Caco-2 (cell line): ENCODE measurements at regions not wholly inside any gene's neighbourhood (a gene's known extent, or its start where the extent isn't known, plus 50 kb on each side); places are given as distances from the start of the nearest gene placed in this dataset.

Experiments
- BruUV-seq: library from RNA; stranded (reverse); fragments of 400-500 nt; replicated peaks from 2 replicates; lab custom pipeline; 2021; lab: Mats Ljungman, UMichigan
- CTCF ChIA-PET: fragments of 300-600 bp; sonication (Branson Sonifier 250); formaldehyde crosslinking; loops from one replicate; lab custom pipeline; 2022; ENCODE audit warnings: antibody characterized with exemption; lab: Charles Lee
- POLR2A ChIA-PET: fragments of 300-600 bp; sonication (Branson Sonifier 250); formaldehyde crosslinking; loops from one replicate; lab custom pipeline; 2022; ENCODE audit warnings: antibody characterized with exemption; lab: Charles Lee
- DNase-seq, 2 experiments: peaks; one replicate each; pipeline versions ENCODE4 v3.0.0 to v3.0.0-alpha.2; 2020 to 2022
- H3K27me3 ChIP-seq: replicated peaks from 2 replicates; pipeline ENCODE4 v1.6.0; 2011; ENCODE audit warnings: low read length; ENCODE audit not compliant: control insufficient read depth, insufficient read depth
- H3K36me3 ChIP-seq: 2 replicates; pipeline ENCODE4 v1.5.1; 2011; ENCODE audit warnings: low read length; ENCODE audit not compliant: control insufficient read depth, insufficient read depth
- H3K4me1 ChIP-seq: fragments of 250-450 bp; sonication (Bioruptor Pico); 2 replicates; pipeline ENCODE4 v1.5.1; 2020; ENCODE audit warnings: mild to moderate bottlenecking
- H3K4me3 ChIP-seq: 2 replicates; pipeline ENCODE4 v1.5.1; 2011; ENCODE audit warnings: low read depth, mild to moderate bottlenecking, control low read depth, low read length
- H3K9me3 ChIP-seq: fragments of 250-450 bp; sonication (Bioruptor Pico); 2 replicates; pipeline ENCODE4 v1.5.1; 2020; ENCODE audit warnings: mild to moderate bottlenecking, moderate library complexity
- H3K27ac Mint-ChIP-seq: one replicate; pipeline ENCODE4 v1.8.0; 2022; ENCODE audit warnings: mixed read lengths; ENCODE audit not compliant: unreplicated experiment
- H3K27me3 Mint-ChIP-seq: one replicate; pipeline ENCODE4 v1.8.0; 2022; ENCODE audit warnings: mixed read lengths; ENCODE audit not compliant: insufficient read depth, unreplicated experiment
- H3K36me3 Mint-ChIP-seq: one replicate; pipeline ENCODE4 v1.8.0; 2022; ENCODE audit warnings: mild to moderate bottlenecking, mixed read lengths; ENCODE audit not compliant: insufficient read depth, unreplicated experiment
- H3K4me1 Mint-ChIP-seq: one replicate; pipeline ENCODE4 v1.8.0; 2022; ENCODE audit warnings: low read depth, mixed read lengths; ENCODE audit not compliant: unreplicated experiment
- H3K4me3 Mint-ChIP-seq: one replicate; pipeline ENCODE4 v1.8.0; 2022; ENCODE audit warnings: mild to moderate bottlenecking, moderate library complexity, mixed read lengths; ENCODE audit not compliant: unreplicated experiment
- H3K9me3 Mint-ChIP-seq: one replicate; pipeline ENCODE4 v1.8.0; 2022; ENCODE audit warnings: mixed read lengths; ENCODE audit not compliant: unreplicated experiment
- intact Hi-C: fragments of 100-400 bp; cut with micrococcal nuclease; formaldehyde crosslinking; loops from one replicate; pipeline ENCODE4 v1.10.0; 2022; ENCODE audit not compliant: unreplicated experiment
- TF ChIP-seq, protein P1 (sequence below), 2 experiments: fragments of 200-600 bp in 1 of 2; IDR thresholded peaks; 1 replicate in 1 of 2; 2 replicates in 1 of 2; pipeline versions ENCODE4 v1.5.1 to v1.8.0; 2011 to 2022; ENCODE audit warnings: antibody characterized with exemption in 1 of 2, control low read depth in 1 of 2, inconsistent platforms in 1 of 2, low read depth in 1 of 2, low read length in 1 of 2, mild to moderate bottlenecking in 1 of 2, moderate library complexity in 1 of 2; ENCODE audit not compliant: insufficient read depth in 1 of 2, severe bottlenecking in 1 of 2, unreplicated experiment in 1 of 2

DNA sequence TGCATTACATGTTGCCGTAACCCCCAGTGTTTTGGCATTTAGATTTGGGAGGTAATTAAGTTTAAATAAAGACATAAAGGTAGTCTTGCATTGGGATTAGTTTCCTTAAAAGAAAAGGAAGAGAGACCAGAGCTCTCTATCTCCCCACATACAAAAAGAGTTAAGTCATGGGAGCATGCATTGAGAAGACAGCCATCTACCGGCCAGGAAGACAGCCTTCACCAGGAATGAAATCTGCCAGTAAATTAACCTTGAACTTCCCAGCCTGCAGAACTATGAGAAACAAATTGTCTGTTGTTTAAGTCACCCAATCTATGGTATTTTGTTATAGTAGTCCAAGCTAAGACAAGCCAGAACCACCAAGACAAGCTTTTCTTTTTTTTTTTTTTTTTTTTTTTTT, 567.0 kb upstream of the CDH18 start:
- TF ChIP-seq, protein P1, sequence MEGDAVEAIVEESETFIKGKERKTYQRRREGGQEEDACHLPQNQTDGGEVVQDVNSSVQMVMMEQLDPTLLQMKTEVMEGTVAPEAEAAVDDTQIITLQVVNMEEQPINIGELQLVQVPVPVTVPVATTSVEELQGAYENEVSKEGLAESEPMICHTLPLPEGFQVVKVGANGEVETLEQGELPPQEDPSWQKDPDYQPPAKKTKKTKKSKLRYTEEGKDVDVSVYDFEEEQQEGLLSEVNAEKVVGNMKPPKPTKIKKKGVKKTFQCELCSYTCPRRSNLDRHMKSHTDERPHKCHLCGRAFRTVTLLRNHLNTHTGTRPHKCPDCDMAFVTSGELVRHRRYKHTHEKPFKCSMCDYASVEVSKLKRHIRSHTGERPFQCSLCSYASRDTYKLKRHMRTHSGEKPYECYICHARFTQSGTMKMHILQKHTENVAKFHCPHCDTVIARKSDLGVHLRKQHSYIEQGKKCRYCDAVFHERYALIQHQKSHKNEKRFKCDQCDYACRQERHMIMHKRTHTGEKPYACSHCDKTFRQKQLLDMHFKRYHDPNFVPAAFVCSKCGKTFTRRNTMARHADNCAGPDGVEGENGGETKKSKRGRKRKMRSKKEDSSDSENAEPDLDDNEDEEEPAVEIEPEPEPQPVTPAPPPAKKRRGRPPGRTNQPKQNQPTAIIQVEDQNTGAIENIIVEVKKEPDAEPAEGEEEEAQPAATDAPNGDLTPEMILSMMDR (IDR thresholded peaks at IDR 0.05; ENCODE audit: insufficient read depth in 1 of 2, low read depth in 1 of 2, low read length in 1 of 2, severe bottlenecking in 1 of 2, unreplicated experiment in 1 of 2), result peak in 1 of 2 experiments; percentile 36
- DNase-seq, result peak in 1 of 2 experiments; percentile 2

DNA sequence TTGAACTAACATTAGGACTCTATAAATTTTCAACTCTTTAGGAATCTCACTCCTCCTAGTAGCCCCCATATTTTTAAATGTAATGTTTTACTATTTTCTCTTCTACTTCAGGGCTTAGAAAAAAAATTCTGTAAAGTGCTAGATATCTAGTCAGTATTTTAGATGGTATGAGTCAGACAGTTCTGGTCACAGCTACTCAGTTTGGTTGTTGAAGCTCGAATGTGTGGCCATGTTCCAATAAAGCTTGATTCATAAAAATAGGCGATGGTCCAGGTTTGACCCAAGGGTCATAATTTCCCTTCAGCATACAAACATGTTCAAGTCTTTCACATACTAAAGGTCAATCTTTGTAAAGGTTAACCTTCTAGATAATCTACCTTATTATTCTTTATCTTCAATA, 566.0 kb upstream of the CDH18 start:
- Histone ChIP-seq H3K4me1 (no peaks in the 10 kb centered on the region), H3K36me3 (no peaks in the 10 kb centered on the region), H3K9me3 (no peaks in the 10 kb centered on the region), H3K27me3 (no peaks in the 10 kb centered on the region), H3K4me3 (no peak overlapping the region)
- POLR2A ChIA-PET, result no interaction called here
- peaks cover 3% of the 10 kb centered on the region for H3K27me3 Mint-ChIP-seq
- H3K27ac Mint-ChIP-seq, result no peak overlapping the region
- no peak overlapping the region for H3K4me3 Mint-ChIP-seq
- H3K4me1 Mint-ChIP-seq, result no peaks in the 10 kb centered on the region
- no peaks in the 10 kb centered on the region for H3K9me3 Mint-ChIP-seq
- DNase-seq, result no peak
- CTCF ChIA-PET, result no interaction called here
- no TSS peak for BruUV-seq
- H3K36me3 Mint-ChIP-seq, result no peaks in the 10 kb centered on the region
- TF ChIP-seq, protein P1 (IDR thresholded peaks at IDR 0.05; ENCODE audit: insufficient read depth in 1 of 2, low read depth in 1 of 2, low read length in 1 of 2, severe bottlenecking in 1 of 2, unreplicated experiment in 1 of 2), result no peak
- intact Hi-C loops, result no loop called here

More for the DNA sequence above, 567.0 kb upstream of the CDH18 start:
- Histone ChIP-seq H3K4me3 (no peak overlapping the region), H3K27me3 (no peaks in the 10 kb centered on the region), H3K9me3 (no peaks in the 10 kb centered on the region), H3K4me1 (no peaks in the 10 kb centered on the region), H3K36me3 (no peaks in the 10 kb centered on the region)
- BruUV-seq, result no TSS peak
- ChIA-PET POLR2A (no interaction called here), CTCF (no interaction called here)
- Mint-ChIP-seq H3K27ac (no peak overlapping the region), H3K27me3 (peaks cover 3% of the 10 kb centered on the region), H3K4me1 (no peaks in the 10 kb centered on the region), H3K9me3 (no peaks in the 10 kb centered on the region), H3K4me3 (no peak overlapping the region), H3K36me3 (no peaks in the 10 kb centered on the region)
- intact Hi-C loops, result no loop called here

DNA sequence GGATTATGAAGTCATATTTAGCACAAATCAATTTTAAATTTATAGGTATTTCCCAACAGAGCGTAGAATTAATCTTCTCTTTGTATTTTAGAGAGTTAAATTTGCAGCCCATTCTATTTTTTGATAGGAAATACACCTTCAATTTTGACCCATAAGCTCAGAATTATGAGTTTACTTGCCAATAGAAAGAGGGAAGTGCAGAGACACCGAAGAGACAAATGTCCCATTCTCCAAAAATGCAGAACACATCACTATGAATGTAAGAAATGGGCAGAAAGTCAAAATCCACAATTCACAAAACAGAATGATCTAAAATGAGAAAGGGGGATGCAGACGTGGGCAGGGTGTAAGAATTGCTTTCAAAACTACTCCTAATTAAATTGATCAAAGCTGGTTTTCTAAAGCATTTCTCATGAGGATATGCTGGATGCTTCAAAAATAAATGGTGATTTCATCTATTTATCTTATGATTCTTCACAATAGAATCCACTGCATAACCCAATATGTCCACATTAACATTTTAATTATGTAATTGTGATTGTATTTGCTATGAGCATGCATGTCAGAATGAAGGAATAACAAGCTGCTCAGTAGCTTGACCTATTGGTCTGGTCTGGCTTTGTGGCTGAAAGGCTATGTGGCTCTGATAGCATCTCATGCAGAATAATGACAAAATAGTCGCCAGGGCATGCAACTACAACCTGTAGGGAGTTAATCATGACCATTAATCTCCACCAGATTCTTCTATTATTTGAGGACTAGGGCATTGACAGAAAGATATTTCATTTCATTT, 550.1 kb upstream of the CDH18 start:
- Mint-ChIP-seq H3K27me3 (no peaks in the 10 kb centered on the region), H3K27ac (no peak overlapping the region), H3K36me3 (no peaks in the 10 kb centered on the region), H3K4me1 (no peaks in the 10 kb centered on the region), H3K9me3 (no peaks in the 10 kb centered on the region), H3K4me3 (no peak overlapping the region)
- DNase-seq, result no peak
- BruUV-seq, result no TSS peak
- intact Hi-C loops, result no loop called here
- ChIA-PET CTCF (no interaction called here), POLR2A (interaction anchor here (0.6 kb wide), 1 partner anchor 32 kb away, joined by 3 read pairs; no protein-coding TSS in a partner anchor)
- no peak overlapping the region for H3K4me3 ChIP-seq
- H3K4me1 ChIP-seq, result no peaks in the 10 kb centered on the region
- TF ChIP-seq, protein P1 (IDR thresholded peaks at IDR 0.05; ENCODE audit: insufficient read depth in 1 of 2, low read depth in 1 of 2, low read length in 1 of 2, severe bottlenecking in 1 of 2, unreplicated experiment in 1 of 2), result no peak
- H3K36me3 ChIP-seq, result no peaks in the 10 kb centered on the region
- H3K9me3 ChIP-seq, result no peaks in the 10 kb centered on the region
- no peaks in the 10 kb centered on the region for H3K27me3 ChIP-seq
